ENCODE measurements at regions not wholly inside any gene's neighbourhood (a gene's known extent, or its start where the extent isn't known, plus 50 kb on each side); places are given as distances from the start of the nearest gene placed in this dataset.

DNA sequence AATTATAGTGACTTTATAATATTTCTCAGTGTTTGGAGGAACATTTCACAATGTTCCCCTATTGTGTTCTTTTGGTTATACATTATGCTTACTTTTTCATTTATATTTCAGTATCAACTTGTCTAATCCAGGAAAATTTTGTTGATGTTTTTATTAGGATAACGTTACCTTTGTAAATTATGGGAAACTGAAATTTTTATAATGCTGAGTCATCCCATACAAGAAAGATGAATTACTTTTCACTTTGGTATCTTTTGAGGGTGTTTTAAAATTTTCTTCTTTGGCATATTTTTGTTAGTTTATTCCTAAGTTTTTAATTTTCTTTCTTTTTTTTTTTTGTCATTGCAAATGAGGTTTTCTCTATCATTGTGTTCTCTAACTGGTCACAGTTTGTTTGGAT, 542.7 kb downstream of the SLC16A7 start:
- no peaks in the 10 kb centered on the region for H4K20me1 ChIP-seq (ENCODE audit: low read depth)
- H3K79me2 ChIP-seq (ENCODE audit: low read depth), result no peaks in the 10 kb centered on the region
- no peak overlapping the region for H3K4me2 ChIP-seq
- DNase-seq (ENCODE audit: low spot score), result no peak
- no peaks in the 10 kb centered on the region for H3K36me3 ChIP-seq
- H3K36me3 Mint-ChIP-seq, result no peaks in the 10 kb centered on the region
- no peaks in the 10 kb centered on the region for H3K4me1 ChIP-seq
- TF ChIP-seq, protein P1, sequence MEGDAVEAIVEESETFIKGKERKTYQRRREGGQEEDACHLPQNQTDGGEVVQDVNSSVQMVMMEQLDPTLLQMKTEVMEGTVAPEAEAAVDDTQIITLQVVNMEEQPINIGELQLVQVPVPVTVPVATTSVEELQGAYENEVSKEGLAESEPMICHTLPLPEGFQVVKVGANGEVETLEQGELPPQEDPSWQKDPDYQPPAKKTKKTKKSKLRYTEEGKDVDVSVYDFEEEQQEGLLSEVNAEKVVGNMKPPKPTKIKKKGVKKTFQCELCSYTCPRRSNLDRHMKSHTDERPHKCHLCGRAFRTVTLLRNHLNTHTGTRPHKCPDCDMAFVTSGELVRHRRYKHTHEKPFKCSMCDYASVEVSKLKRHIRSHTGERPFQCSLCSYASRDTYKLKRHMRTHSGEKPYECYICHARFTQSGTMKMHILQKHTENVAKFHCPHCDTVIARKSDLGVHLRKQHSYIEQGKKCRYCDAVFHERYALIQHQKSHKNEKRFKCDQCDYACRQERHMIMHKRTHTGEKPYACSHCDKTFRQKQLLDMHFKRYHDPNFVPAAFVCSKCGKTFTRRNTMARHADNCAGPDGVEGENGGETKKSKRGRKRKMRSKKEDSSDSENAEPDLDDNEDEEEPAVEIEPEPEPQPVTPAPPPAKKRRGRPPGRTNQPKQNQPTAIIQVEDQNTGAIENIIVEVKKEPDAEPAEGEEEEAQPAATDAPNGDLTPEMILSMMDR (IDR thresholded peaks at IDR 0.05), result no peak
- TF ChIP-seq EZH2phosphoT487 (IDR thresholded peaks at IDR 0.05) (no peak), EZH2 (IDR thresholded peaks at IDR 0.05) (no peak)
- no peak overlapping the region for H3K27ac ChIP-seq
- H2AFZ ChIP-seq (replicated peaks), result no peak overlapping the region
- no peaks in the 10 kb centered on the region for H3K27me3 Mint-ChIP-seq (ENCODE audit: insufficient read depth, low read depth)
- H3K9ac ChIP-seq, result no peak overlapping the region
- H3K27me3 ChIP-seq, result no peaks in the 10 kb centered on the region
- H3K4me3 Mint-ChIP-seq, result no peak overlapping the region
- H3K27ac Mint-ChIP-seq, result no peak overlapping the region
- H3K4me3 ChIP-seq, result no peak overlapping the region
- no peaks in the 10 kb centered on the region for H3K9me3 ChIP-seq (ENCODE audit: low read depth)
- H3F3A ChIP-seq (ENCODE audit: low read depth), result no peaks in the 10 kb centered on the region
- H3K9me3 Mint-ChIP-seq, result no peaks in the 10 kb centered on the region
- no peaks in the 10 kb centered on the region for H3K4me1 Mint-ChIP-seq

GRCh38 chr12:60144395-60144794, 548.6 kb downstream of the SLC16A7 start:
- Histone ChIP-seq H3K9me3 (ENCODE audit: low read depth) (no peaks in the 10 kb centered on the region), H3K79me2 (ENCODE audit: low read depth) (no peaks in the 10 kb centered on the region), H3K4me1 (no peaks in the 10 kb centered on the region), H2AFZ (replicated peaks) (no peak overlapping the region), H4K20me1 (ENCODE audit: low read depth) (no peaks in the 10 kb centered on the region), H3K4me3 (no peak overlapping the region), H3K4me2 (no peak overlapping the region), H3K27me3 (no peaks in the 10 kb centered on the region), H3F3A (ENCODE audit: low read depth) (no peaks in the 10 kb centered on the region), H3K27ac (no peak overlapping the region), H3K9ac (no peak overlapping the region), H3K36me3 (no peaks in the 10 kb centered on the region)
- no peaks in the 10 kb centered on the region for H3K36me3 Mint-ChIP-seq
- TF ChIP-seq EZH2 (IDR thresholded peaks at IDR 0.05), result no peak
- TF ChIP-seq EZH2phosphoT487 (IDR thresholded peaks at IDR 0.05), result no peak
- TF ChIP-seq, protein P1 (IDR thresholded peaks at IDR 0.05), result no peak
- no peak for DNase-seq (ENCODE audit: low spot score)
- no peaks in the 10 kb centered on the region for H3K9me3 Mint-ChIP-seq
- no peaks in the 10 kb centered on the region for H3K4me1 Mint-ChIP-seq
- H3K4me3 Mint-ChIP-seq, result no peak overlapping the region
- H3K27me3 Mint-ChIP-seq (ENCODE audit: insufficient read depth, low read depth), result no peaks in the 10 kb centered on the region
- H3K27ac Mint-ChIP-seq, result no peak overlapping the region

DNA sequence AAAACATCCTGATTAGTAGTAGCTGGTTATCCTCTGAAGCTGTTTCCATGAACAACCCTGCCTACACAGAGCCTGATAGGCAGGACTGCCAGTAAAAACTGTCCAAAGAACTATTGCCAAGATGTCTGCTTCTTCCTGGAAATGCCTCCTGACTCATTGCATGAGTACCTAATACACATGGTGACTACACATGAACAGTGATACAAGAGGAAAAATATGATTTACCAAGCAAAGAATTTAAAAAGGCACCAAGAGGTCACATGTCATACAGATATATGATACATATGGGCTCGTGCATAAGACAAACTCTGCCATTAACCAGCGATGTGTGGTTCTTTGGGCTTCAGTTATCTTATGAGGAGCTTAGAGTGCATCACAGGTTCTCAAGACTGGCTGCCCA, 552.3 kb downstream of the SLC16A7 start:
- no peak overlapping the region for H3K4me3 ChIP-seq
- no peaks in the 10 kb centered on the region for H3K9me3 ChIP-seq (ENCODE audit: low read depth)
- no peaks in the 10 kb centered on the region for H4K20me1 ChIP-seq (ENCODE audit: low read depth)
- TF ChIP-seq, protein P1 (IDR thresholded peaks at IDR 0.05), result no peak
- H3K27me3 ChIP-seq, result no peaks in the 10 kb centered on the region
- H3F3A ChIP-seq (ENCODE audit: low read depth), result no peaks in the 10 kb centered on the region
- Mint-ChIP-seq H3K36me3 (no peaks in the 10 kb centered on the region), H3K27ac (no peak overlapping the region), H3K27me3 (ENCODE audit: insufficient read depth, low read depth) (no peaks in the 10 kb centered on the region), H3K4me1 (no peaks in the 10 kb centered on the region), H3K4me3 (no peak overlapping the region), H3K9me3 (no peaks in the 10 kb centered on the region)
- H3K4me2 ChIP-seq, result no peak overlapping the region
- H3K79me2 ChIP-seq (ENCODE audit: low read depth), result no peaks in the 10 kb centered on the region
- H3K27ac ChIP-seq, result no peak overlapping the region
- DNase-seq (ENCODE audit: low spot score), result no peak
- H3K36me3 ChIP-seq, result no peaks in the 10 kb centered on the region
- H2AFZ ChIP-seq (replicated peaks), result no peak overlapping the region
- H3K9ac ChIP-seq, result no peak overlapping the region
- no peaks in the 10 kb centered on the region for H3K4me1 ChIP-seq

DNA sequence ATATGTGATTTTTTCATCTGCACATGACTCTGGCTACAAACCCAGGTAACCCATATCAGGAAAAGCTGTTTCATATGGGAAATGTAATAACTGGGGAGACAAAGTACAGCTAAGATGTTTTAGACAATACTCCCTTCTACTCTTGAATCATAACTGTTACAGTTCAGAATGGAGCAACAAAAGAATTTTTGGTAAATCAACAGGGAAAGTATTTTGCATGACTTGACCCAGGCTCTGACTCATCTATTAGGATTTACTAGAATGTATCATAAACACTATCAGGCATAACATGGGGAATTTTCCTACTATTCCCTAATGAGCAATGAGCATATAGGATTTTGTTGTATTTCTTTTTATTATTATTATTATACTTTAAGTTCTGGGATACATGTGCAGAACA, 553.0 kb downstream of the SLC16A7 start:
- Mint-ChIP-seq H3K9me3 (no peaks in the 10 kb centered on the region), H3K27me3 (ENCODE audit: insufficient read depth, low read depth) (no peaks in the 10 kb centered on the region), H3K4me3 (no peak overlapping the region), H3K4me1 (no peaks in the 10 kb centered on the region), H3K36me3 (no peaks in the 10 kb centered on the region), H3K27ac (no peak overlapping the region)
- Histone ChIP-seq H3K27me3 (no peaks in the 10 kb centered on the region), H3K79me2 (ENCODE audit: low read depth) (no peaks in the 10 kb centered on the region), H3K4me3 (no peak overlapping the region), H3K9ac (no peak overlapping the region), H3K36me3 (no peaks in the 10 kb centered on the region), H2AFZ (replicated peaks) (no peak overlapping the region), H3F3A (ENCODE audit: low read depth) (no peaks in the 10 kb centered on the region), H3K9me3 (ENCODE audit: low read depth) (no peaks in the 10 kb centered on the region), H4K20me1 (ENCODE audit: low read depth) (no peaks in the 10 kb centered on the region), H3K4me2 (no peak overlapping the region), H3K4me1 (no peaks in the 10 kb centered on the region), H3K27ac (no peak overlapping the region)
- TF ChIP-seq EZH2 (IDR thresholded peaks at IDR 0.05), result no peak
- TF ChIP-seq, protein P1 (IDR thresholded peaks at IDR 0.05), result no peak
- TF ChIP-seq EZH2phosphoT487 (IDR thresholded peaks at IDR 0.05), result no peak
- DNase-seq (ENCODE audit: low spot score), result no peak
